CD4-positive, alpha-beta T cell treated with Interleukin-15 for 1 hour (primary cell): ENCODE measurements at regions not wholly inside any gene's neighbourhood (a gene's known extent, or its start where the extent isn't known, plus 50 kb on each side); places are given as distances from the start of the nearest gene placed in this dataset.

ENCODE experiments used
- DNase-seq: peaks from one replicate; pipeline ENCODE4 v3.0.0-alpha.2; 2020

DNA sequence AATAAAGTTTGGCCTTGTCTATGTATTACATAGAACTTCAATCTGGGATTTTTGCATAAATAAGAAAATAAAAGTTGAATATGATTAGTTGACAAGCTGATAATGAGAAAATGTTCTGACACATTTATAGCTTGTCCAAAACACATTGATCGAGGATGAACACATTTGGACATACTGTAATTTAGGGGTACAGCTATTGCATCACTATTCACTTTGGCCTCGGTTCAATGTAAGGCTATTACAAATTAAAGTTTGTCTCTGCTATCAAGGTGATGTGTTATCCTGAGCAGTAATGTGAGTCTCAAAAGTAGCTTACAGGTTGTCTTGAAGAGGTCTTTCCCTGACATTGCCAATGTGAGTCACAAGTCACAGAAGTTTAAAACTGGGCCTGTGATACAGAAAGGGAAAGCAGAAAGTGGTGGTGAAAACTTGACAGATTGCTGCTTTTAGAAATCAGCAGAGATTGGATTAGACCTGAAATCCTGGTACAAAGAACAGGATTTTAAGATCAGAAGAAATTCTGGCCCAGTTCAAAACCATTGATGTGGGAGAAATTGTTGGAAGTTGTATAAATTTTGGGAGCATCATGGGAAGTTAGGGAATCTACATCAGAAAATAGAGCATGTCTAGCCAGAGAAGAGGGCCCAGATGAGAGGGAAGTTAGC, 674.1 kb downstream of the NYAP2 start:
- no peak for DNase-seq

- no peak for DNase-seq
Observed at GRCh38 chr2:226066873-226067272, 667.4 kb downstream of the NYAP2 start.

DNA sequence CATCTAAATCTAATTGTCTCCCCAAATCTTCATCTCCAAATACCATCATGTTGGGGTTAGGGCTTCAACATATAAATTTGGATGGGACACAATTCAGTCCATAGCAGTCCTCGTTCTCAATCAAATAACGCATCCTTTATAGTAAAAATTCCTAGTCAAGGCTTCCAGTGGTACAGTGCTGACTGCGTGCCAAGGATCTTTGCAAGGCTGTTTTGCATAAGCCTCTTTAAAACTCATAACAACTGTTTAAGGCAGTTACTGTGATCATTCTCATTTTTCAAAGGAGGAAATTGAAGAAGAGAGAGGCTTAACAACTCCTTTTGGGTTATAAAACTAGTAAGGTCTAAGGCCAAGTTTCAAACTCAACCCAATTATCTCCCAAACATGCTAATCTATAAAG, 666.9 kb downstream of the NYAP2 start:
- DNase-seq = no peak

GRCh38 chr2:226064932-226065570, 665.5 kb downstream of the NYAP2 start:
- no peak for DNase-seq

DNA sequence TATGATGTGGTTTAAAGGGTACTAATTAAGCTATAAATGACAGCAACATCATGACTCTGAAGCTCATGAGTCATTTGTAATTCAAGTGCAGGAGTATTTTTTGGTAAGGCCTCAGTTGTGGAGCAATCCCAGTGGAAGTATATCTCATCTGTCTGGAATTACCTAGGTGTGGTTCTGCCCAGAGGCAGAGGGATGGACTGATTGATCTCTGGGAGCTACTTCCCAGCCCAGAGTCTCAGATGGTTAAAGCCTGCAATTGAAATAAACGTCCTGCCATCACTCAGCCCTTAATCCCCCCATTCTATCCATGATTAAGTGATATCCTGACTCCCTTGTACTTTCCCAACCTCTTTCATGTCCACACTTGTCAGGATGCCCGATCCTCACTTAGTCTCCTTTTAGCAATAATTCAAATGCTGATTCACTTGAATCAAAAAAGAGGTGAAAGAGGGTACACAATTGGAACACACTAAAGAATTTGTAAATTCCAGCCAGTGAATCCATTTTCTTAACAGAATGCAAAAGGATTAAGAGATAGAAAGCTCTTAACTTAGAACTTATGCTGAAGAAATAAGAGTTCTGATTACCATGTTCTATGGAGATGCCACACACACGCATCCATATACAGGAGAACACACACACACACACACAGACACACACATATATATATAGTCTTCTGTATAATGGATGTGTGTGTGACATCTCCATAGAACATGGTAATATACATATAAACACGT, 664.4 kb downstream of the NYAP2 start:
- DNase-seq = no peak

- DNase-seq = no peak
Observed at GRCh38 chr2:226059961-226060627, 660.6 kb downstream of the NYAP2 start.

DNA sequence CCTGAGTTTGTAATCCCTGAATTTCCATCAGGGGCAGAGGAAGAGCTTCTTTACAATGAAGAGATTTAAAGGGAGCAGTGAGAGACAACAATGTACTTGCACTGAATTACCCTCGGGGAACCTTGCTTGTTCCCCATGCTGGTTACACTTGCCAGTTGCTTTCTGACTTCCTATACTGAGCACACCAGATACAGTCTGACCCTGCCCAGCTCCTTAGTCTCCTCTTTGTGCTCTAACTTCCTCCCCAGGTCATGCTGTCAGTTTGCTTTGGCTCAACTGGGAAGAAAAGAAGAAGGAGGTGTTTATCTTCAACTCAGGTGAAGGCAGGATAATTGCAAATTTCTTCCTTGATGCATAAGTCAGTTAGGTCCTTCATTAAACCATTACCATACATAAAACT, 658.4 kb downstream of the NYAP2 start:
- DNase-seq = no peak

GRCh38 chr2:226057365-226057764, 657.9 kb downstream of the NYAP2 start:
- DNase-seq = no peak

- no peak for DNase-seq
Observed at GRCh38 chr2:226052772-226053416, 653.4 kb downstream of the NYAP2 start.

DNA sequence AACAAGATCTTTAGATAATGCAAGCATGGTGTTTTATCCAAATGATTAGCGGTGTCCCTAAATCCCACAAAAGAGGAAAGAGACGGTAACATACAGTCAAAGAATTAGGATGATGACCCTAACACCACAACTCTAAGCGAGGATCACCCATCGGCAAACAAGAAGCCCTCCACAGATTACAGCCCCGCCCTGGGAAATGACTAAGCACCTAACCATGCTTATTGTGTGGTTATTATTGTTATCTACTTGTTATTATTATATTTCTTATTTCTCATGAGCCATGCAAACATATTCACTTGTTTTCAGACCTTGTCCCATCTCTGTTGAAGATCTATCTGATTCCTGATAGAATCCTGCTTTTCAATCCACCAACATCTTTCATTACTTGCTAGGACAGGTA, 651.3 kb downstream of the NYAP2 start:
- DNase-seq = no peak

DNA sequence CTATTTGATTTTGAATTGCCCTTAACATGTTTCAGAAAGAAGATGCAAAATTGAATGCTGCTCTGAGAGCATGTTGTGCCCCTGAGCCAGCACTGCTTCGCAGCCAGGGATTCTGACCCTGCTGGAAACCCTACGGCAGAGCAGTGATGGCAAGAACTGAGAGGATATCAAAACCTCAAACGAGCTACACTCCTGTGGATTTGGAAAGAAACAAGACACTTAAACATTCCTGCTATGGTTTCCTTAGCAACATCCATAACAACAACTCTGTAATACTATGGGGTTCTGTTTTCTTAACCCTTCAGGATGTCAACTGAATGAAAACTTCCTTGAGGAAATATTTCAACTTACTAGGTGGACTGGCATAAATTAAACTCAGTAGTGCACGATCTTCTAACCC, 649.1 kb downstream of the NYAP2 start:
- DNase-seq = no peak

DNA sequence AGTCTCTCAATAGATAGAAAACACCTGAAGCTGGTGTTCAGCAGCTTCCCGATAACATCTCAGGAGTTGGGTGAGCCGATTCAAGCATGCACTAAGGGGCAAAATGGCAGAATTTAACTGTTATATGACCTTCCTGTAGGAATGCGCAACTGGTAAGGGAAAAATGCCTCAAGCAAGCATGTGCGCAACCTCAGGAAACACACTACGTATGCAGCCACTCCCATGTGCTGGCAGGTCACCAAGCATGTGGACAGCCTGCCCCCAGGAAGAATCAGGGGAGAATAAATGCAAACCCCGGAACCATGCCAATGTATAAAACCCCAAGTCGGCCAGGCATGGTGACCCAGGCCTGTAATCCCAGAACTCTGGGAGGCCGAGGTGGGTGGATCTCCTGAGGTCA, 645.6 kb downstream of the NYAP2 start:
- DNase-seq = no peak

DNA sequence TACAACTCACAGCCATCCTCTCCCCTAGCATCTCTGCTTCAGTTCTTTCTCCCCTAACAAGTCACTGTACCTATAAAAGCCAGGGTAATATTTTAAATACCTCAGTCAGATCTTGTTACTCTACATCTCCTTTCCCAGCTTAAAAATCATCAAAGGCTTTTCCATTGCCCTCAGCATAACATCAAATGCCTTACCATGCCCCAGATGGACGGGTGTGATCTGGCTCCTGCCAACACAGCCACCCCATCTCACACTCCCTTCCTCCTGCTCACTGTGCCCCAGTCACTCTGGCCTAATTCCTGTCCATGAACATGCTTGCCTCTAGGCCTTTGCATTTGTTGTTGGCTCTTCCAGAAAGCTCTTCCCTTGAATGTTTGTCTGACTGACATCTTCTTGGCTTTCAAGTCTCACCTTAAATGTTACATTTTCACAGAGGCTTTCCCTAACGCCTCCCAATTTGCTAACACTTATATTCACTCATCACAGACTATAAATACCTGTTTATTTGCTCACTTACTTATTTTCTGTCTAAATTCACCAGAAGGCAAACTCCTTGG, 640.9 kb downstream of the NYAP2 start:
- DNase-seq = no peak

DNA sequence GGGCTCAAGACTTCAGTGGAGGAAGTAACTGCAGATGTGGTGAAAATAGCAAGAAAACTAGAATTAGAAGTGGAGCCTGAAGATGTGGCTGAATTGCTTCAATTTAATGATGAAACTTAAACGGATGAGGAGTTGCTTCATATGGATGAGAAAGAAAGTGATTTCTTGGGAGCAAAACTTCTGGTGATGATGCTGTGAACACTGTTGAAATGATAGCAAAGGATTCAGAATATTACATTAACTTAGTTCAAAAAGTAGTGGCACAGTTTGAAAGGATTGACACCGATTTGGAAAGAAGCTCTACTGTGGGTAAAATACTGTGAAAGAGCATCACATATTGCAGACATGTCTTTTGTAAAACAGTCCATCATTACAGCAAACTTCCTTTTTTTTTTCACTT, 638.0 kb downstream of the NYAP2 start:
- DNase-seq = no peak

DNA sequence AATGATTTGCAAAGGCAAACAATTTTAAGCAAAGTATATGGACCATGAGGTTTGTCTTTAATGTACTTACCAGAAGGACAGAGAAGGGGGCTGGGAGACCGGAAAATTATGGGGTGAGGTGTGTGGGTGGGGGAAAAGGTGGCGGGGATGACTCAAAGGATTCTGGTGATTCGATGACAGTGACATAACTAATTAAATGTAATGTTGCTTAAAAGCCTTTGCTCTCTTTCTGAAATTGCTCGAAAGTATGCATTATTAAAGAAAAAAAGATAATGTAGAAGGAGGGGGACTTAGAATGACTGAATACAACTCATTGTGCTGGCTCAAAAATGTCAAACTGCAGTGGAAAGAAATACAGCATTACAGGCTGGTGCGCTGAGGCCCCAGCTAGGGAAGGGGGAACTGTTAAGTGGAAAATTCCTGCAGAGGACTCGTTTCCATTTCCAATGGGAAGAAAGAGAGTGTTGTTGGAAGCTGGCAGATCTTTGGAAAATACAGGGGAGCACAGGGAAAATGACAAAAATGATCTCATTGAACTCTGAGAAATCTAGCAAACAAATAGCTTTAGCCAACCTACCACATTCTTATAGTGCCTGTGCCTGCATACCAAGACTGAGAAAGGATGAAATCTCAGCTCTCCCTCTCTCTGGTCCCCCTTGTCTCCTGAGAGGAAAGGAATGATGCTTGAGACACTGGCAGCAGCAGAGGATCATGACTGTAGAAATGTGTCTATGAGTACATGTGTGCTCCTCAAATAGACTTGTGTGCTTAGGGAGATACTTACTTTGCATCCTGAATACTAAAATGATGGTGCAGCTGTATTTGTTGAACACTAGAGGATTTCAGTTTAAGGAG, 632.4 kb downstream of the NYAP2 start:
- DNase-seq = no peak

DNA sequence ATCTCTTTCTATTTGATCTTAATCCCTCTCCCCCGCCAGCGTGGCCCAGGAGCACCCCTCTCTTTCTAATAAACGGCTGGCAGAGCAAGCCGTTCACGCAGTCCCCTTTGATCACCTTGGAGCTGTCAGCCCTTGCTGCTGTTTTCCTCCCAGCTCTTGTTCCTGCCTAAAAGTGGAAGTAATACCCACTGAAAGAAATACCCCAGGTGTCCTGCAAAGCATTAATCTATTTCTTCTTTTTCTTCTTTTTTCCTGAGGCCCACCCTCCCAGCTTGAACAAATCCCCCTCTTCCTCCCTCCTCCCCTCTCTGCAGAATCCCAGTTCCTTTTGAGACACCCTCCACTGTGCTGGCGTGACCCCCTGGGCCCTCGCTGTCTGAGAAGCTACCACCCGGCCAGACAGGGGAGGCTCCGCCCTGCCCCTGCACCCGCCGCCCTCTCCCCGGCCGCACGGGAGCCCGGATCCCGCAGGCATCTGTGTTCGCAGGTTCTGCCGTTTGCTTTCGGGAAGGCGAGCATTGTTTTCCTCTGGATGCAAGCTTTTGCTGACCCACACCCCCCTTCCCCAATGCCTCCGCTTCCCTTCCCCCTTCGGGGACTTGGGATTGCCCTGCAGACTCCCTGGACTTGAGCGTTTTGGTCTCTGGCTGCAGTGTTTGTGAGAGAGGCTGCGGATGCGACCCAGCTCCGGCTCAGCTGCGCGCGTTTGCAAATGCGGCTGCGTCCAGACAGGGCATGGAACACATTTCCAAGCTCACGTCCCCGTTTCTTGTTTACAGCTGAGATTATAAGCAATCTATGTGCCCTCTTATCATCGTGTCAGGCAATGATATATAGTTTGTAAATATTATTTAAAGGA, 631.5 kb downstream of the NYAP2 start:
- peak; percentile 20 for DNase-seq

- DNase-seq = no peak
Observed at GRCh38 chr2:226030369-226030768, 630.9 kb downstream of the NYAP2 start.

DNA sequence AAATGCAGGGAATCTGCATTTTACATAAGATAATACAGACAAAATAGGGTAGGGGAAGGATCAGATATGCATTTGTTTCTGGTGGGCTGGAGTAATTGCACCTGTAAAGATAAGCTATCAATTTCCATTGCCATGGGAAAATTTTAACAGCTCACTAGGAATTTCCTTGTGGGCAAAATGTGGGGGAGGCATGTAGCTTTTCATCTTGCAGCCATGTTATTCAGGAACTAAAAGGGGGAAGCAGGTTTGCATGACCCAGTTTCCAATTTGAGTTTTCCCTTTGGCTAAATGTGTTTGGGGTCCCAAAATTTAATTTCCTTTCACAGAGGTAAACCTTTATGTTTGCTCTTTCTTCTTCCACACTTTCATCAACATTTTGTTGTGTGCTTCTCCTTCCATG, 624.4 kb downstream of the NYAP2 start:
- DNase-seq = no peak

GRCh38 chr2:226023383-226023782, 623.9 kb downstream of the NYAP2 start:
- DNase-seq = no peak

GRCh38 chr2:226020956-226021355, 621.4 kb downstream of the NYAP2 start:
- DNase-seq = no peak

DNA sequence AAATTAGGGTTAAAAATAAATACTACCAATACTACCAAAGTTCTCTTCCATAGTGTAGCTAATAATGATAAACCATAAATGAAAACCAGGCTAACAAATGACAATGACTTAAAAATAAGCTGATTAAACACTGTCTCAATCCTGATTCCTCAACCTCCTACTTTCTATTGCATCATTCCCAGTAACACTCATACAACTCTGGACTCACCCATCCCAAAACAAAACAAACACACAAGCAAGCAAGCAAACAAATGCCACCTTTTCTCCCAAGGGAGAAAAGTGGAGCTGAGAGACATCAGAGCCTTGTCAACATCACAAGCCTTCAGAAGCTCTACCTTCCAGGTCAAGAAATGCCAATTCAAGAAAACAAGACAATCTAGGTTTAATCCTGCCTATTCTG, 620.7 kb downstream of the NYAP2 start:
- no peak for DNase-seq
